Activated CD4-positive, CD25-positive, alpha-beta regulatory T cell treated with anti-CD3 and anti-CD28 coated beads, Interleukin-2, amount 50 U/mL, for 72 hours (primary cell): ENCODE measurements at regions not wholly inside any gene's neighbourhood (a gene's known extent, or its start where the extent isn't known, plus 50 kb on each side); places are given as distances from the start of the nearest gene placed in this dataset.
"Not testable (repeated sequence)": the region's sequence is repeated elsewhere in the genome, so short reads cannot be mapped to it uniquely, and the experiment has no call there.

Source experiments
- DNase-seq: peaks from one replicate; pipeline ENCODE4 v3.0.0; 2021

DNA sequence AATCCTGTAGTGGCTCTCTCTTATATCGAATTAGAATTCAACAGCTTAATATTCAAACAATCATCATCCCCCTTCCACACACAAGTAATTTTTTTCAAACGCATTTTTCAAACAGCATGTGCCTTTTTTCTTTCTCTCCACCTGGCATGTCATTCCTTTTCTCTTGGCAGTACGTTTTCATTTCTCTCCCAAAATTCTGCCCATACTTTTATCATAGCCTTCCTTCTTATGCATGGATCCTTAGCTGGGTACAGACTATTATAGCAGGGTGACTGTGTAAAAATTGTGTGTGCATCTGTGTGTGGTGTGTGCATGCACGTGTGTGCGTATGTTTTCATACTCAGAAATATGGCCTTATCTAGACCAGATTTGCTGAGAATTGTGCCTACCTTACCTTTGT lies 184.3 kb downstream of the ZC3H11B start:
- DNase-seq: no peak

DNA sequence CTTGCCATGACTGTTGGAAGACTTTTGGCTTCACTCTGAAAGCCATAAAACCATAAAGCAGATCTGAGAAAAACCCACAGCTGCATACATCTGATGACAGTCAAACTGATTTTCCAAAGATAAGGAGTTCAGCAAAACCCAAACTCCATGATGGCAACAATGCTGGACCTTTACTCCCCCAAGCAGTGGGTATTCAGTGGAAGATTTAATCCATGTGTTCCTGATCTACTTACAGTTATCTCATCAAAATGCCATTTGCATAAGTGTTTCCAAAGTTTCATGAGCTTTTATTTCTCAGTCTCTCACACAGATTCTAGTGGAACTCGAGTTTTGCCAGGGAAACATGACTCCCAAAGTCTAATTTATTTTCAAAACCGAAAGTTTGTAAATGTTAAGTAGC lies 184.9 kb downstream of the ZC3H11B start:
- no peak for DNase-seq

DNA sequence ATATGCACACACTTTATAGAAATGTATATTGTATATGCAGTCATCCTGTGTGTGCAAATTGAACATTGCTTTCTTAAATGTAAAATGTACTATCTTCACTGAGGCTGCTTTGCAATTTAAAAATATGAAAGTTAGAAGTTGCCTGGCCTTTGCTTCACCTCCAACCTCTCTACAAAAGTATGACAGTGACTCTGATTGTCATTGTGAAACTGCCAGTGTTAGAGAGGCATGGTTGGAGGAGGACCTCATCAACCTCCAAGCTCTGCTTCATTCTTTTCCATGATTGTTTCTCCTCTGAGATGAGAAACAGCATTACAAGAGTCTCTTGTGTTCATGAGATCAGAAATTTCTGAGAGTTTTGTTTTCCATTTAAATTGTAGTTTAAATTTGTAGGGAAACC lies 185.5 kb downstream of the ZC3H11B start:
- no peak for DNase-seq

DNA sequence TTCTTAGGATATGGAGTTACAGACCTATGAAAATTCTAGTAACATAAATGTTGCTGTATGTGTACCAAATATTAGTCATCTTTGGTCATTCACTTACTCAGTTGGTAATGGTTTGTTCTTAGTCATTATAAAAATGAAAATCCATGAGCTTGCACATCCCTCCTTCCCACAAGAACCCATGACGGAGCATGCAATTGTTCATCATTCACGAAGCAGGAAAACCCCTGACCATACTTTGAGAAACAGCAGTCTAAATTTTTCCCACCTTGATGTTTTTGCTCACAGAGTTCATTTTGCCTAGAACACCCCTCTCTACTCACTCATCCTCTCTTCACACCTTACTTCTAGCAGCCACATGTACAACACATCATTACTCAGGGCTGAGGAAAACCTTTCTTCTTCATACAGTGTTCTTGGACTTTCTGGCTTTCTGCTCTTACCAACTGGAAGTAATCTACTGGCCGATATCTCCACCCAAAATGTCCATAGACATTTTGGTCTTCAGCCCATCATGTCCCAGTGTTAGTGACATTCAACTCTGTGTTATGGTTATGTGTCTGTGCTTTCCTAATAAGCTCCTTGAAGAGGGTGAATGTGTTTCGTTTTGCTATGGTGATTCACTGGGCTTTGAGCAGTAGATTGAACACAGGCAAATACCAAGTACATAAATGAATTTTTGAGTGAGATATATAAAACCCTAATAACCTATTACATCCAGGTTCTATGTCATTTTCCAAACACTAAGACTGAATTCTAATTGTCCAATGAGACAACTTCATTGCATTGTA lies 189.9 kb downstream of the ZC3H11B start:
- no peak for DNase-seq

DNA sequence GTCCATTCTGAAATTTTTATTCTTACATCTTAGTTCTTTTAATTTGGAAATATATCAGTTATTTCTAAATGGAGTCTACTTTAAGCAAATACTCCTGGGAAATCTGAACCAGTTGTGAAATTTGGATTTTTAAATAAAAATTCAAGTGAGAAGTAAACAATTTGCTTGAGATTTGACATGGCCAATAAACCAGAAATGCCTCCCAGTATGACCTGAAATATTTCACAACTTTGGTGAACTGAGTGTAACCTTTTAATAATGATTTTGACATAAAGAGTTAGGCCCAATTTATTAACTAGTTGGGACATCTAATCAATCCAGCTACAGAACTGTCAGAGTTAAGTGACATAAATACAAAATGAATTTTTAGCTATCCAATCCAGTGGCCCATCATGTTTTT lies 192.0 kb downstream of the ZC3H11B start:
- DNase-seq: no peak

DNA sequence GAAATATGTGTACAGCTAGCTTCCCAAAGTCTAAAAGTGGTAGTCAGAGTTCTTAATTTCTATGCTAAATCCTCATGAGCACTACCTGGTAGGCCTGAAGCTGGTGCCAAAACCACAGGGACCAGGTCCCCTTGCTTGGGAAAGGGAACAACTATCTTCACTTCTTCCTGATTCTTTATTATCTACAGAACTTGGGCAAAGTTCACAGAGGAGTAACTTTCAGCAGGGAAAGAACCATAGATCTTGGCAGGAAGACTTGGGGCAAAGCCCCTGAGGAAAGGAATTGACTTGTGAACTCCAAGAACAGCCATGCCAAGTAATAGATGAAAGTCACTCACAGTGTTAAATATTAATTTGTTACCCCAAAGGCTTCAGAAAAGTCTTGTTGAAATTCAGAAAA lies 193.0 kb downstream of the ZC3H11B start:
- DNase-seq: no peak

DNA sequence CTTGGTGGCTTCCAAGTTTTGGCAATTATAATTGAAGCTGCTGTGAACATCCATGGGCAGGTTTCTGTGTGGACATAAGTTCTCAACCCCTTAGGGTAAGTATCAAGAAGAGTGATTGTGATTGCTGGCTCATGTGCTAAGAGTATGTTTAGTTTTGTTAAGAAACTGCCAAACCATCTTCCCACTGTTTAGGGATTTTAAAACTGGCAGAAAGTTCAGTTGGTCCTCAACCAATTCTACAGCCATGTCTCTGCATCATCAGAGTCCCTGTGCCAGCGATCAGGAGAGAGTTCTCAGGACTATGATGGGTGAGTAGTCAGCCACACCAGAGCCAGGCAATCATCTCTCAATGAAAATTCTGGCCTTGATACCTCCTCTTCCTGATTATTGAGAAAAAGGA lies 193.8 kb downstream of the ZC3H11B start:
- no peak for DNase-seq

DNA sequence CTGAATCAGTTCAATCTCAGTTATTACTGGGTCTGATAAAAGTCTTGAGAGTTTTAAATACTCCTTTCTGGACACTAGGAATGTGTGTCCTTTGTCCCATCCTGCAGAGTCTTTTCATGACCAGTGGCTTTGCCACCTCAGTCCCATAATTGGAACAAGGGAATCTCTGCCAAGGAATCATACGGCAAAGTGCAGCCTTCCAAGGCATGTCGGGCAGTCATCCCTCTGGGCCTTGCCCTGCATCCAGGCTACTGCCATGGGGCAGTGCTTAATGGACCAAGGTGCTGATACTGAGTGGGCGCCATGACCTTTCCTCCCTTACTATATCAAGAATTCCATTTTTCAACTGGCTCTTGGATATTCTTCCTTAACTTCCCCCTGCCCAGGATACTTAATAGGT lies 195.3 kb downstream of the ZC3H11B start:
- DNase-seq: no peak

DNA sequence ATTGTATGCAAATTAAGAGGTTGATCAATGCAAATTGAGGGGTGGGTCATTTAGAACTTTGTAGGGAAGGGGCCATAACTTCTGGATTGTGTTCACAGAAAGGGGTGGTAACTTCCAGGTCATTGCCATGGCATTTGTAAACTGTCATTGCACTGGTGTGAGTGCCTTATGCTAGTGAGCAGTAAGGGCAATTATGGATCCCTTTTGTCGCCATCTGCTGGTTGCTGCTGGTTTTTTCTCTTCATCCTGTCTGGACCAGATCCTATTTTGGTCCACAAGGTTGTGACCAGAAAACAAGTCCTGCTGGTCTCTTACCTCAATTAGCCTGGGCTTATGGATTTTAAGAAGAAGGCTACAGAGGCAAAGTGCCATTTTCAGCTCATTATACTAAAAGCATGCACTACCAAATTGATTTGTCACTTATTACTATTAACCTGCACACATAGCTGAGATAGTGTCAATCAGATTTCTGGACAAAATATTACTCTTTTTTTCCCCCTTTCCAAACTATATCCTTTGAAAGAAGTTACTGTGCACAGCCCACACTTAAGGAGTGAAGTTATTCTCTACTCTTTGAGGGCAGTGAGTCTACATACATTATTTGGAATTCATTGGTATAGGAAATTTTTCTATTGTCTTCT lies 196.2 kb downstream of the ZC3H11B start:
- peak; percentile 48 for DNase-seq

DNA sequence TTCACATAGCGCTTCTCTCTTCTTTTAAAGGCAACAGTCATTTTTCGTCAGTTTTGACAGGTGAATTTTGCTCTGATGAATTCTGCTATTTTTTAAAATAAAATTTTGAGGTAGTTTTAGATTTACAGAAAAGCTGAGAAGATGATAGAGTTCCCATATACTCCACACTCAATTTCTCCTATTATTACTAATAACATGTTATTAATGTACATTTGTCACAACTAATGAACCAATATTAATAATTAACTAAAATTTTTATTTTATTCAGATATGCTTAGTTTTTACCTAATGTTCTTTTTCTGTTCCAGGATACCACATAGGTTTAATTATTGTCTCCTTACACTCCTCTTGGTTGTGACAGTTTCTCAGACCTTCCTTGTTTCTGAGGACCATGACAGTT lies 197.0 kb downstream of the ZC3H11B start:
- no peak for DNase-seq

DNA sequence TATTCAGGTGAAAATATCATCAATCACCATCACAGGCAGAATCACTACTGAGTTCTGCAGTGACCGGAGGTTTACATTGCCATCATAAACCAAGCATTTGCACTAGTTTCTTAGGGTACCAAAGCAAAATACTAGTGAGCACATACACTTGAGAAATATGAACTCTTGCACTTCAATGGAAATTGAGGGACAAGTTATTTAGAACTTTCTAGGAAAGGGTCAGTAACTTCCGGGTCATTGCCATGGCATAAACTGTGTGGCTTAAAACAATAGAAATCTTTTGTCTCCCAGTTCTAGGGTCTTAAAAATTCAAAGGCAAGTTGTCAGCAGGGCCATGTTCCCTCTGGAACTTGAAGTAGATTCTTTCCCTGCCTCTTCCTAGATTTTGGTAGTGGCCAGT lies 197.5 kb downstream of the ZC3H11B start:
- no peak for DNase-seq

DNA sequence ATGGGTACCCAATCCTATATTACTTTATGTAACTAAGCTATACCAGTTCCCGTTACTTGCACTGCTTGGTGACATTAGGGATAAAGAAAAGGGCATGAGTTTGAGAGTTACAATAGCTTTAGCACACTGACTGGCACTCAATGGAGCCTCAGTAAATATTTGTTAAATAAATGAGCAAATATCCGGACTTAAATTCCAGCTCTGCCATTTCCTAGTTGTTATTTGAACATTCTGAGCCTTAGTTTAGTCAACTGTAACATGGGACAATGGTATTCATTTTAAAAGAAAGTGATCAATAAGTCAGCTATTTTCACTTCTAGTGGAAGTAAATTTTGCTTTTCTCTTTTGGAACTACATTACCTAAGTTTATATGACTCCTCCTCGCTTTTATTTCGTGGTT lies 198.7 kb downstream of the ZC3H11B start:
- DNase-seq: no peak

DNA sequence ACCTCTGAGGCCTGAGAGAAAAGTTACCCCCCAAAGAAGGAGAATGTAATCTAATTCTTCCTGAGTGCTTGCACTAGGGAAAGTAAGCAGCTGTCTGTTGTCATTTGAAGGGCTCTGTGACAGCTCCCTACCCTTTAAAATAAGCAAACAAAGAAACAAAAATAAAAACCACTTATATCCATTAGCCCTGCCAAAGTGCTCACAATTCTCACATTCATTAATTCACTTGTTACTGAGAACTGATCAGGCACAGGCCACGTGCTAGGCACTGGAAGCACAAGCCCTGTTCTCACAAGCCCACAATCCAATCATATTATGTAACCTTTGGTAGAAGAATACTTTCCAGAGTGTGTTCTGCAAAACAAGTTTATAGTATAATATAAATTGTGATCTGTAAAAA lies 199.4 kb downstream of the ZC3H11B start:
- DNase-seq: no peak

DNA sequence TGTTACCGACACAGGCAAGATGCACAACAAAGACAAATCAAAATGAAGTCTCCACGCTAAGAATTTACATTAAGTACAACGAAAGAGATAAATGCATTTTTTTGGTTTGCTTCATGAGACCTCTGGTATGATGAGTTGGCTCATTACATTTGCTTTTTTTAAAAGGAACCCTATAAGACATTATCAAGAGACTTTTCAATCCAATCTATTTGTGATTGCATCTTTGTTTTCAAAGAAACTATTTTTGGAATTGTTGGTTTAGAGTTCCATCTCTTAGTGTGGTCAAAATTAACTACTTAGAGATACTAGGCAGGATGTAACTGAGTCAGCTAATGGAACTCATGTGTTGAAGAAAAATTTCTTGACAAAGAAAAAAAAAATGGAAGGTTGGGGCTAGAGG lies 200.1 kb downstream of the ZC3H11B start:
- DNase-seq: no peak

DNA sequence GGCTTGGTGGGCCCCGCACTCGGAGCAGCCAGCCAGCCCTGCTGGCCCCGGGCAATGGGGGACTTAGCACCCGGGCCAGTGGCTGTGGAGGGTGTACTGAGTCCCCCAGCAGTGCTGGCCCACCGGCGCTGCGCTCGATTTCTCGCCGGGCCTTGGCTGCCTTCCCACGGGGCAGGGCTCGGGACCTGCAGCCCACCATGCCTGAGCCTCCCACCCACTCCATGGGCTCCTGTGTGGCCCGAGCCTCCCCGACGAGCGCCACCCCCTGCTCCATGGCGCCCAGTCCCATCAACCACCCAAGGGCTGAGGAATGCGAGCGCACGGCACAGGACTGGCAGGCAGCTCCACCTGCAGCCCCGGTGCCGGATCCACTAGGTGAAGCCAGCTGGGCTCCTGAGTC lies 202.2 kb downstream of the ZC3H11B start:
- DNase-seq: not testable (repeated sequence)

DNA sequence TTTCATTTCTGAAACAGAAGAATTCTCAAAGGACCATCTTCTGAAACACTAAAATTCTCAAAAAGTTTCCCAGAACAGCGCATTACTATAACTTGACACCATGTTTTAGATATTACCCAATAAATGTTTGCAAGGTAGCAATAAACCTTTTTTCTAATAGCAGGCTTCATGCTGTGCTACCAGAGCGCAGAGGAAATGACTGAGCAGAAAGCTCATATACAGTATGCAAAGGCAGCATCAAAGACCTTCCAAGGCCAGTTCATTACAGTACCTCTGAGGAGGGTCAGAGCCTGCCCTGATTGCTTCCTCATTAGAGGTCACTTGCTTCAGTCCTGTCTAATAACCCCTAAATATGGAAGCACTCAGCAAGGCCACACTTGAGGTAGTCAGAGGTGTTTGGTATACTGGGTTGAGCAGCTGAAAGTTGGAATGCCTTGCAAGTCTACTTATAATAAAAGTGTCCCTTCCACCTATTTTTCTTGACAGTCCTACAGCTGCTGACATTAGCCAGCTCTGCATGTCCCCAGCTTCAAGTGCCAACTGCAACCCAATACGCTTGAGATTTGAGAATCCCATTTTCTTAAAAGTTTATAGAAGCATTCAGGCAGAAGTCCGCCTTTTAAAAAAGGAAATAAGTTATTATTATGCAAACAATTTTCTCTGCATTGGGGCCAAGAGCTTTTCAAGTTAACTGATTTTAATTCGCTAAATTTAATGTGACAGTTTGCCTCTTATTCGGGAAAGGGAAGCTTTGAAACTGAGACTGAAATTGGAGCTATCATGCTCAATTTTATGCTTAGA lies 207.2 kb downstream of the ZC3H11B start:
- DNase-seq: no peak

DNA sequence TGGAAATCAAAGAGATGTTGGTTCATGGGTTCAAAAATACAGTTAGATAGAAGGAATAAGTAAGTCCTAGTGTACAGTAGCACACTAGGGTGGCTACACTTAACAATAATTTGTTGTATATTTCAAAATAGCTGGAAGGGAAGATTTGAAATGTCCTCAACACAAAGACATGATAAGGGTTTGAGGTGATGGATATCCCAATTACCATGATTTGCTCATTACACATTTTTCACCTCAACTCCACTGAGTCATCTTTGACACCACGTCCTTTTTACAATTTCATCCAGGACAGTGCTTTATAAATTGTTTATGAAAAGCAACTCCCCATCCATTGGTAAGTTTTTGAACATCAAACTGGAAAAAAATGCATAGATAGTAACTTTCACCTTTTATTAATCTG lies 208.3 kb downstream of the ZC3H11B start:
- no peak for DNase-seq

DNA sequence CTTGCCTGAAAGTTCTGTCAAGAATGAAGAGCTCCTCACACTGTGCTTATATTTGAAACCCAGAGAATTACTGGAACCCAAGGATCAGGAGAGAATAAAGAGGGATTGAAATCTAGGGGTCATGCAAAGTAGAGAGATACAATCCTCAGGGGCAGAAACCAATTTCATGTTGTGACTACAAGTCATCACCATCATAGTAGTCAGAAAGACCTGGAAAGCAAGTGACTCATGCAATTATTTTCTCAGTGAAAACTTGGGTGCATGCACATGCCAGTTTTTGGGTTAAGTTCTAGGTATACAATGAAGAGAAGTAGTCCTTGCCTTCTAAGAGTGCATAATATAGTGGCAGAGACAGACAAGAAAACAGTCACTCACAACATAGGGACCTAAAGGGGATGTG lies 210.0 kb downstream of the ZC3H11B start:
- no peak for DNase-seq

DNA sequence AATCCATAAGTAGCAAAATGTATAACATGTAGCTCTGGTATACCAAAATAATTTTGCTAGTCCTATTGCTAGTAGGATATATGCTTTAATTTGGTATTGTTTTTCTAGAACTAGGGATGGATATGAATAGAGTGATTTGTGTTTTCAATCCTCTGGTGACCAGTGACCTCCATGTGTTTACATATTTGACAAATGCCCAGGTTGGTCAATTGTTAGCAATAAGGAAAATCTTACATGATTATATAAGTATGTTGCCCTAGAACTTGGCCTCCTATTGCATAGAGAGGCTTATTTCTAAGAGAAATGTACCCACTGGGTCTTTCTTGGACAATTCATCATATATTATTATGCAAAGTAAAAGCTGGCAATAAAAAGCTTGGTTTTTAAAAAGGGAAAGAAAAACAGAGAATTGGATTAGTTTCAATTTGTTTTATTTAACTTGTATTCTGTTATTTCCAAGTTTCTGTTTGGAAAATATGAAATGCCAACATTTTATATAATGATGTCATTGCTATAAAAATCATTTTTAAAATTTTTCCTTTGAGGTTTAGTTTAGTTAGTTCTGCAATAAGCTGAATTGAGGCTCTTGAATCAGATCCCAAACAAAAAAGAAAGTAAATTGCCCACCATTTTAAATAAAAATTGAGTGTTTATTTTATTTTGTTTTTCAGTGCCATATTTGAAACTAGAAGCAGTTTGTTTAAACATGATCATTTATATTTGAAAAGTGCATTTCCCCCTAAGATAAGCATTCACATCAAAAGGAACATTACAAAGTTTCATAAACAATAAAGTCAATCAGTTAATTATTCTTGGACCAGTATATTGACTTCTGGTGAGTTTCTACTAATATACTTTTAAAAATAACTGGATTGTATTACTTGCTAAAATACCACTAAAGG lies 210.9 kb downstream of the ZC3H11B start:
- no peak for DNase-seq

DNA sequence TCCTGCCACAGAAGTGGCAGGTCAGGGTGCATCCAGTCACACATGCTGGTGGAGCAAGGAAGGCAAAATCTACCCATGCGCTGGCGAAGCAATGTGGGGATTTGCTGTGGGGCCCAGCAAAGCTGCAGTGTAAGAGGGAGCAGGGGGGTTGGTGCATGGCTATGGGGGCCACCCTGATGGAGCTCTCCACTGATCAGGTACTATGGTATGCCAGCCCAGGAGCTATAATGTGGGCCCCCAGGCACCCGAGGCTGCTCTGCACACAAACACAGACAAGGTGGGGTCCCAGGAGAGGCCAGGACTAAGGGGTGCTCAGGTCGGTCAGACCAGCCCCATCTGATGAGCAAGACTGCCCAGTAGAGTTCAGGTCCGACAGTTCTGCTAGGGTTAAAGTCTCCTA lies 213.5 kb downstream of the ZC3H11B start:
- DNase-seq: no peak

DNA sequence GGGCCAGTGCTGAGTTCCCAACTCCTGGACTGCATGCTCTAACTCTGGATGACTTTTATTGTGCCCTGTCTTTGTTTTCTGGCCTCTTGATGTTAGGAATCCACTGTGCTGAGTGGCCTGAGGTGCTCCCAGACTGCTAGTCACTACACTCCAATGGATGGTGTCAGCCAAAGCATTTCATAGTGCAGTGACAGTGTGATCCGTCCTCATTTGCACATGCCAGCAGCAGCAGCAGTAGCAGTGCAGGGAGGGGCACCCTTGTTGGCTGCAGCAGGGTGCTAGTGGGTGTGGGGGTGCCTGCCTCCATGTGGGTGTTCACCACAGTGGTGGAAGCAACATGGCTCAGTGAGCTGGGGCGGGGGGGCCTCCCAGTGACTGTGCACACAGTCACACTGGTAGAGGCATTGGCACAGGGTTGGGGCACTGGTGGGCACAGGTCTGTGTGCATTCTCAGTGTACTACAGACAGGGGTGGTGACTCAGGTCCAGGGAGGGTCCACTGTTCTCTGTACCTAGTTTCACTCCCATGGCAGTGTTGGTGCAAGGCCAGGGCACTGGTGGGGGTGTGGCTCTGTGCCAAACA lies 214.0 kb downstream of the ZC3H11B start:
- DNase-seq: no peak

DNA sequence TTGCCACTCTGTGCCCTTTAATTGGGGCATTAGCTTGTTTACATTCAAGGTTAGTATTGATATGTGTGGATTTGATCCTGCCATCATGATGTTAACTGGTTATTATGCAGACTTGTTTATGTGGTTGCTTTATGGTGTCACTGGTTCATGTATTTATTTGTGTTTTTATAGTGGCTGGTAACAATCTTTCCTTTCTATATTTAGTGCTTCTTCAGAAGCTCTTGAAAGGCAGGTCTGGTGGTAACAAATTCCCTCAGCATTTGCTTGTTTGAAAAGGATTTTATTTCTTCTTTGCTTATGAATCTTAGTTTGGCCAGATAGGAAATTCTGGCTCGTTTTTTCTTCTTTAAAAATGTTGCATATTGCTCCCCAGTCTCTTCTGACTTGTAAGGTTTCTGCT lies 215.4 kb downstream of the ZC3H11B start:
- no peak for DNase-seq

DNA sequence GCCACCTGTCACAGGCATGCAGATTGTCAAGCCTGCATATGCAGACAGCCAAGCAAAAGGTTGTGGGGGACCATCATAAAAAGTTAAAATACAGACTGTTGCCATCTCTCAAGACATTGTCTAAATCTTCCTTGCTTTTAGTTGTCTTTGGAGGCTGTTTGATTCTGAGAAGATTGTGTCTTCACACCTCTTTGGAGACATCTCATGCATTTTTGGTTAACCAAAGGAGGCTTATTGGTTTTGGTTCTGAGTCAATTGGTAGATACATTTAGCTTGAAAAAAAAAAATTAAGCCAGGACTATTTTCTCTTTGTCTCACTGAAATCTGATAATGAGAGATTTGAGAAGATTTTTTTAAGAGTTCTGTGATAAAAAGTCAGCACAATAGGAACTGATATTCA lies 217.6 kb downstream of the LYPLAL1 start:
- DNase-seq: no peak
